ENCODE measurements at regions not wholly inside any gene's neighbourhood (a gene's known extent, or its start where the extent isn't known, plus 50 kb on each side); places are given as distances from the start of the nearest gene placed in this dataset.

DNA sequence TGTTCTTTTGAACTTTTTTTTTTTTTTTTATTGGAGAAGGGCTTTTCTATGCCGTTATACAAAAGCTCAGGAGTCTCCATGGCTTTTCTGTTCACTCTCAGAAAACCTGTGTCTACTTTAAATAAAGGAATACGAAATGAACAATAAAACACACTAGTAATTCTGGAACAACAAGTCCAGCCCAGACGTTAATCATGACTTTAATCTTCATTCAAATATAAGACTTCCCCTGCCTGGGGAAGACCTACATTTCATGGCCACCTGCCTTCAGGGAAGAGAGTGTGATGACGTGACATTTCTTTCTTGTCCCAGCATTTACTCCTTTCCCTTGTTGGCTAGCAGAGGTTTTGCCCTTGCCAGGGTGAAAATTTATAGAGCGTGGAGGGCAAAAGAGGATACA is 564.5 kb downstream of the PDCD6IP start:
- TF ChIP-seq, protein P1, sequence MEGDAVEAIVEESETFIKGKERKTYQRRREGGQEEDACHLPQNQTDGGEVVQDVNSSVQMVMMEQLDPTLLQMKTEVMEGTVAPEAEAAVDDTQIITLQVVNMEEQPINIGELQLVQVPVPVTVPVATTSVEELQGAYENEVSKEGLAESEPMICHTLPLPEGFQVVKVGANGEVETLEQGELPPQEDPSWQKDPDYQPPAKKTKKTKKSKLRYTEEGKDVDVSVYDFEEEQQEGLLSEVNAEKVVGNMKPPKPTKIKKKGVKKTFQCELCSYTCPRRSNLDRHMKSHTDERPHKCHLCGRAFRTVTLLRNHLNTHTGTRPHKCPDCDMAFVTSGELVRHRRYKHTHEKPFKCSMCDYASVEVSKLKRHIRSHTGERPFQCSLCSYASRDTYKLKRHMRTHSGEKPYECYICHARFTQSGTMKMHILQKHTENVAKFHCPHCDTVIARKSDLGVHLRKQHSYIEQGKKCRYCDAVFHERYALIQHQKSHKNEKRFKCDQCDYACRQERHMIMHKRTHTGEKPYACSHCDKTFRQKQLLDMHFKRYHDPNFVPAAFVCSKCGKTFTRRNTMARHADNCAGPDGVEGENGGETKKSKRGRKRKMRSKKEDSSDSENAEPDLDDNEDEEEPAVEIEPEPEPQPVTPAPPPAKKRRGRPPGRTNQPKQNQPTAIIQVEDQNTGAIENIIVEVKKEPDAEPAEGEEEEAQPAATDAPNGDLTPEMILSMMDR (IDR thresholded peaks at IDR 0.05; ENCODE audit: insufficient read depth, low read depth, low read length, missing control alignments): no peak
- DNase-seq (ENCODE audit: low read depth): peak; percentile 1
- no peak overlapping the region for H3K4me3 ChIP-seq (ENCODE audit: low read length)

DNA sequence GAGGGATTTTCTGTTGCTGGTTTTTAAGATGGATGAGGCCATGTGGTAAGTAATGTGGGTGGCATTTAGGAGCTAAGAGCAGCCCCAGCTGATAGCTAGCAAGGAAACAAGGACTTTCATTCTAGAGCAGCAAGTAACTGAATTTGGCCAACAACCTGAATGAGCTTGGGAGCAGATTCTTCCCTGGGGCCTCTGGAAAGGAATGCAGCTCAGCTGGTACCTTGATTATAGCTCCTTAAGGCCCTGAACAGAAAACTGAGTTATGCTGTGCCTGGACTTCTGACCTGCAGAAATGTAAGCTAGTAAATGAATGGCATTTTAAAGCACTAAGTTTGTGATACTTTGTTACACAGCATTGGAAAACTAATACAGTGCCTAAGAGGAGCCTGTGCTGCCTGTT is 565.5 kb downstream of the PDCD6IP start:
- no peak overlapping the region for H3K4me3 ChIP-seq (ENCODE audit: low read length)
- TF ChIP-seq, protein P1 (IDR thresholded peaks at IDR 0.05; ENCODE audit: insufficient read depth, low read depth, low read length, missing control alignments): no peak
- DNase-seq (ENCODE audit: low read depth): peak; percentile 30

DNA sequence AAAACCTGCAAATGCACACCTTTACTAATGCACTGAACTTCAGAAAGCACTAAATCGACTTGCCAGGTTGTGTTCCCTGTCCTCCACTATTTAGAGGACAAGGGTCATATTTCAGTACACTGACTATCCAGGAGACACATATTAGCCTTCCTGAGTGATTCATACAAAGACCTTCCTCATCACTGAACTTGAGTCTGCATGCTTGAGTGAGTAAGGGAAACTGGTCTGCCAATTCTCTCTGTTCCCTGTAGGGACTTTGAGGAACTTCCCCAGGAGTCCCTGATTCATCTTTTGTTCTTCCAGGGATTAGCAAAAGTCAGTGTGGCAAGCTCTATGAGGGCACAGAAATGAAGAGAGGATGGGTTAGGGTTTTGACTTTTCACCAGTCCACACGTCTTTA is 565.9 kb downstream of the PDCD6IP start:
- DNase-seq (ENCODE audit: low read depth): peak; percentile 68
- H3K4me3 ChIP-seq (ENCODE audit: low read length): no peak overlapping the region
- TF ChIP-seq, protein P1 (IDR thresholded peaks at IDR 0.05; ENCODE audit: insufficient read depth, low read depth, low read length, missing control alignments): no peak

DNA sequence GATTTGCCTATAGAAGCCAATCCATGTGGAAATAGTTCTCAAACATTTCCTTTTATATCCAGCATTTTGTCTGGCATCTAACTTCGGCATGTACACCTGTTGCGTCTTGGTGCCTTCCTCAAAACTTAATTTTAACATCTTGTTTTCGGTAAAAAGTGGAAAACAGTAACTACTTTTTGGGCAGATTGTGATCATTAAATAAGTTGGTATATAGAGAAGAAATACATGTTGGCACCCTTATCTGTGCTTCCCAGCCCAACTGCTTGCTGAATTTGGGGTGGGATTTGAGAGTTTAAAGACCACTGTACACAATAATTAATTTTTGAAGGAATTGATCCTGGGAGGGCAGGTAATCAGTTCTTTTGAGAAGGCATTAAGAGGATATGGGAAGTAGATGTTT is 566.8 kb downstream of the PDCD6IP start:
- no peak for DNase-seq (ENCODE audit: low read depth)
- no peak overlapping the region for H3K4me3 ChIP-seq (ENCODE audit: low read length)
- TF ChIP-seq, protein P1 (IDR thresholded peaks at IDR 0.05; ENCODE audit: insufficient read depth, low read depth, low read length, missing control alignments): no peak

DNA sequence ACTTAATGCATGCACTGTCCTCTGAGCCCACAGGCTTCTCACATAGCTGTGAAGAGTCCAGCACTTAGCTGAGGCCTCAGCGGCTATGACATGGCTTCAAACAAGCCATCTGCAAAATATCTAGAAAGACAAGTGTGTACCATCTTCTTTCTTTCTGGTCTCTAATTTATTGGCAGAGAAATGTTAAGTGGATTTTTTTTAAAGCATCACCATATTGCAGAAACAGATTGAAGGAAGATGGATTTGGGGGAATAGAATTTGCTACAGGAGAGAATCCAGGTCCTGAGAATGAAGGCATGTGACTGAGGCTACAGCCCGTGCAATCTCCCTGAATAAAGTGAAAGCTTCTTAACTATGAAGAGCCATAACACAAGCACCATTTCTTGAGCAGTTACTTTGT is 567.3 kb downstream of the PDCD6IP start:
- no peak for DNase-seq (ENCODE audit: low read depth)
- TF ChIP-seq, protein P1 (IDR thresholded peaks at IDR 0.05; ENCODE audit: insufficient read depth, low read depth, low read length, missing control alignments): no peak
- H3K4me3 ChIP-seq (ENCODE audit: low read length): no peak overlapping the region

DNA sequence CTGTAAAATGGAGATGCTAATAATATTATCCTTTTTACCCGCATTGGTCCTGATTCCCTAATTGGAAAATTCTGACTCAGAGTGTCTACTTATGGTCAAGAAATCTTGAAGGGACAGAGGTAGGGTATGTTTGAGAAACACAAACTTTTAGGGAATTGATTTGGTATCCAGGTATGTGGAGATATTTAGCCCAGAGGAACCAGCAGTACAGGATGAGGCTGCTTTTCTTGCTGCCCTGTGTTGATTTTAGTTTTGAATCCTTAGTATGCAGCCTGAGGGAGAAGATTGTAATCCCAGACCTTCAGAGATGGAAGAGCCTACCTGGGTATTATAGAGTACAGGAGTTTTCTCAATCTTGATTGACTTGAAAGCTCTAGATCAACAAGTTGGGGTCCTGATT is 569.1 kb downstream of the PDCD6IP start:
- no peak overlapping the region for H3K4me3 ChIP-seq (ENCODE audit: low read length)
- no peak for DNase-seq (ENCODE audit: low read depth)
- TF ChIP-seq, protein P1 (IDR thresholded peaks at IDR 0.05; ENCODE audit: insufficient read depth, low read depth, low read length, missing control alignments): no peak

DNA sequence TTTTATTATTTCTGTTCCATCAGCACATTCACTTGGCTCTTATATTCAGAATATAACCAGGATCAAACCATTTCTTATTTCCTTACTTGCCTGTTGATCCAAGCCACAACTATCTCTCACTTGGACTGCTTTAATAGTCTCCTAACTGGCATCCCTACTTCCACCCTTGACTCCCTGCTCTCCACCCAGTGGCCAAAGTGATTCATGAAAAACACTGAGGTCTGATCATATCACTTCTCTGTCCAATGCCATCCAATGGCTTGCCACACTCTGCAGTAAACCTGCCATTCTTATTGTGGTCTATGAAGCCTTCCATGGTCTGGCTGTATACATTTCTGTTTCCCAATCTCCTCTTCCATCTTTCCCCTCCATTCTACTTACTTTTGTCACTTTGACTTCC is 576.1 kb downstream of the PDCD6IP start:
- no peak overlapping the region for H3K4me3 ChIP-seq (ENCODE audit: low read length)
- TF ChIP-seq, protein P1 (IDR thresholded peaks at IDR 0.05; ENCODE audit: insufficient read depth, low read depth, low read length, missing control alignments): no peak
- no peak for DNase-seq (ENCODE audit: low read depth)
